HG03064 (cell line): ENCODE measurements at regions not wholly inside any gene's neighbourhood (a gene's known extent, or its start where the extent isn't known, plus 50 kb on each side); places are given as distances from the start of the nearest gene placed in this dataset.

Experiments used
- ATAC-seq: cut with Tn5 transposase; IDR thresholded peaks from one replicate; pipeline ENCODE4 v1.9.1; 2021; ENCODE audit warnings: low read depth; ENCODE audit not compliant: unreplicated experiment

- no peak for ATAC-seq
Measured at GRCh38 chr2:160670618-160671017, 177.0 kb upstream of the RBMS1 start.

GRCh38 chr2:160672211-160672610 lies 178.6 kb upstream of the RBMS1 start:
- ATAC-seq, result no peak

GRCh38 chr2:160674146-160674750 lies 180.6 kb upstream of the RBMS1 start:
- ATAC-seq, result no peak

- no peak for ATAC-seq
Measured at GRCh38 chr2:160679686-160680085, 186.1 kb upstream of the RBMS1 start.

- no peak for ATAC-seq
Measured at GRCh38 chr2:160680294-160680693, 186.7 kb upstream of the RBMS1 start.

GRCh38 chr2:160680974-160681373 lies 187.4 kb upstream of the RBMS1 start:
- no peak for ATAC-seq

GRCh38 chr2:160683206-160683605 lies 189.6 kb upstream of the RBMS1 start:
- no peak for ATAC-seq

- no peak for ATAC-seq
Measured at GRCh38 chr2:160687629-160688028, 194.0 kb upstream of the RBMS1 start.

GRCh38 chr2:160689441-160689840 lies 195.8 kb upstream of the RBMS1 start:
- ATAC-seq, result no peak

GRCh38 chr2:160694221-160694620 lies 200.6 kb upstream of the RBMS1 start:
- no peak for ATAC-seq

- no peak for ATAC-seq
Measured at GRCh38 chr2:160694631-160695030, 201.0 kb upstream of the RBMS1 start.

- ATAC-seq, result no peak
Measured at GRCh38 chr2:160695402-160696086, 201.9 kb upstream of the RBMS1 start.

GRCh38 chr2:160696087-160696452 lies 202.5 kb upstream of the RBMS1 start:
- ATAC-seq, result no peak

GRCh38 chr2:160697817-160698216 lies 204.2 kb upstream of the RBMS1 start:
- no peak for ATAC-seq

GRCh38 chr2:160700021-160700814 lies 206.6 kb upstream of the RBMS1 start:
- no peak for ATAC-seq

GRCh38 chr2:160701822-160702221 lies 208.2 kb upstream of the RBMS1 start:
- no peak for ATAC-seq

- ATAC-seq, result no peak
Measured at GRCh38 chr2:160702754-160703153, 209.1 kb upstream of the RBMS1 start.

GRCh38 chr2:160703648-160704585 lies 210.3 kb upstream of the RBMS1 start:
- ATAC-seq, result peak; percentile 88

GRCh38 chr2:160715428-160715827 lies 221.8 kb upstream of the RBMS1 start:
- no peak for ATAC-seq

- ATAC-seq, result no peak
Measured at GRCh38 chr2:160719116-160719515, 225.5 kb upstream of the RBMS1 start.

- ATAC-seq, result no peak
Measured at GRCh38 chr2:160720098-160720497, 226.5 kb upstream of the RBMS1 start.
